Urinary bladder (tissue), 3 donors: ENCODE measurements at regions not wholly inside any gene's neighbourhood (a gene's known extent, or its start where the extent isn't known, plus 50 kb on each side); places are given as distances from the start of the nearest gene placed in this dataset.
"Not testable (repeated sequence)": the region's sequence is repeated elsewhere in the genome, so short reads cannot be mapped to it uniquely, and the experiment has no call there.

Experiments used
- DNase-seq: peaks from one replicate; pipeline ENCODE4 v3.0.0-alpha.2; 2015; ENCODE audit errors: extremely low spot score
- H3K27ac ChIP-seq: one replicate; pipeline ENCODE4 v1.5.1; 2013; ENCODE audit warnings: low read depth, mild to moderate bottlenecking, moderate library complexity
- H3K36me3 ChIP-seq: one replicate; pipeline ENCODE4 v1.6.1; 2013; ENCODE audit warnings: mild to moderate bottlenecking, moderate library complexity; ENCODE audit not compliant: insufficient read depth
- H3K4me1 ChIP-seq: one replicate; pipeline ENCODE4 v1.6.1; 2013; ENCODE audit warnings: mild to moderate bottlenecking, moderate library complexity; ENCODE audit not compliant: insufficient read depth
- H3K4me3 ChIP-seq: one replicate; pipeline ENCODE4 v1.5.1; 2013; ENCODE audit warnings: low read depth, low read length
- WGBS: extraction: QIAGEN DNeasy Blood & Tissue Kit; methylation state at CpG from one replicate; pipeline ENCODE4 v1.1.7; 2013; 5-methylcytosine and 5-hydroxymethylcytosine counted together
- donor health status: healthy with polysubstance abuse.
- donor health status: healthy.

GRCh38 chr5:91927439-91927838, 544.3 kb upstream of the ARRDC3 start:
- Histone ChIP-seq H3K4me3 (no peak overlapping the region), H3K4me1 (no peaks in the 10 kb centered on the region), H3K36me3 (no peaks in the 10 kb centered on the region), H3K27ac (no peak overlapping the region)
- 96% methylated on average over 2 of the region's 2 CpGs for WGBS
- DNase-seq: no peak

GRCh38 chr5:91925249-91925648, 542.1 kb upstream of the ARRDC3 start:
- DNase-seq: no peak
- WGBS: 51% methylated on average over 1 of the region's 1 CpG

GRCh38 chr5:91917037-91917814, 534.1 kb upstream of the ARRDC3 start:
- DNase-seq, H3K27ac ChIP-seq, H3K4me3 ChIP-seq, H3K4me1 ChIP-seq, H3K36me3 ChIP-seq: not testable (repeated sequence)
- 94% methylated on average over 51 of the region's 51 CpGs for WGBS

More at GRCh38 chr5:91925249-91925648, 542.1 kb upstream of the ARRDC3 start:
- Histone ChIP-seq H3K36me3 (no peaks in the 10 kb centered on the region), H3K27ac (no peak overlapping the region), H3K4me1 (no peaks in the 10 kb centered on the region), H3K4me3 (no peak overlapping the region)

GRCh38 chr5:91910655-91911054, 527.5 kb upstream of the ARRDC3 start:
- DNase-seq: no peak
- Histone ChIP-seq H3K4me3 (no peak overlapping the region), H3K27ac (no peak overlapping the region), H3K36me3 (no peaks in the 10 kb centered on the region), H3K4me1 (no peaks in the 10 kb centered on the region)
- 72% methylated on average over 4 of the region's 4 CpGs for WGBS

- DNase-seq: no peak
- 29% methylated on average over 2 of the region's 2 CpGs for WGBS
- Histone ChIP-seq H3K4me1 (no peaks in the 10 kb centered on the region), H3K27ac (no peak overlapping the region), H3K4me3 (no peak overlapping the region), H3K36me3 (no peaks in the 10 kb centered on the region)
These were observed 527.1 kb upstream of the ARRDC3 start for GRCh38 chr5:91910247-91910646.

GRCh38 chr5:91906494-91906893, 523.4 kb upstream of the ARRDC3 start:
- H3K4me3 ChIP-seq: no peak overlapping the region
- H3K4me1 ChIP-seq: no peaks in the 10 kb centered on the region
- 85% methylated on average over 1 of the region's 1 CpG for WGBS

GRCh38 chr5:91906027-91906426, 522.9 kb upstream of the ARRDC3 start:
- Histone ChIP-seq H3K27ac (no peak overlapping the region), H3K4me3 (no peak overlapping the region), H3K36me3 (no peaks in the 10 kb centered on the region), H3K4me1 (no peaks in the 10 kb centered on the region)
- no peak for DNase-seq

More at GRCh38 chr5:91906494-91906893, 523.4 kb upstream of the ARRDC3 start:
- Histone ChIP-seq H3K36me3 (no peaks in the 10 kb centered on the region), H3K27ac (no peak overlapping the region)
- no peak for DNase-seq

- H3K4me1 ChIP-seq: no peaks in the 10 kb centered on the region
These were observed 515.8 kb upstream of the ARRDC3 start for GRCh38 chr5:91898898-91899297.

GRCh38 chr5:91898019-91898418, 514.9 kb upstream of the ARRDC3 start:
- DNase-seq: no peak
- WGBS: 50% methylated on average over 6 of the region's 6 CpGs
- Histone ChIP-seq H3K36me3 (no peaks in the 10 kb centered on the region), H3K27ac (no peak overlapping the region), H3K4me3 (no peak overlapping the region), H3K4me1 (no peaks in the 10 kb centered on the region)

More at GRCh38 chr5:91898898-91899297, 515.8 kb upstream of the ARRDC3 start:
- WGBS: 39% methylated on average over 2 of the region's 2 CpGs
- no peak overlapping the region for H3K27ac ChIP-seq
- H3K36me3 ChIP-seq: no peaks in the 10 kb centered on the region
- DNase-seq: no peak
- H3K4me3 ChIP-seq: no peak overlapping the region

- no peaks in the 10 kb centered on the region for H3K36me3 ChIP-seq
- no peak for DNase-seq
- no peaks in the 10 kb centered on the region for H3K4me1 ChIP-seq
- H3K4me3 ChIP-seq: no peak overlapping the region
- no peak overlapping the region for H3K27ac ChIP-seq
- WGBS: 94% methylated on average over 1 of the region's 1 CpG
These were observed 505.7 kb upstream of the ARRDC3 start for GRCh38 chr5:91888810-91889209.

- no peaks in the 10 kb centered on the region for H3K36me3 ChIP-seq
- DNase-seq: no peak
- H3K4me3 ChIP-seq: no peak overlapping the region
- no peaks in the 10 kb centered on the region for H3K4me1 ChIP-seq
- WGBS: 70% methylated on average over 8 of the region's 8 CpGs
- H3K27ac ChIP-seq: no peak overlapping the region
These were observed 502.5 kb upstream of the ARRDC3 start for GRCh38 chr5:91885291-91886265.

GRCh38 chr5:91884036-91884435, 500.9 kb upstream of the ARRDC3 start:
- Histone ChIP-seq H3K36me3 (no peaks in the 10 kb centered on the region), H3K4me1 (no peaks in the 10 kb centered on the region), H3K4me3 (no peak overlapping the region), H3K27ac (no peak overlapping the region)
- 86% methylated on average over 1 of the region's 1 CpG for whole genome bisulfite sequencing
- no peak for DNase-seq

- H3K36me3 ChIP-seq: no peaks in the 10 kb centered on the region
- H3K27ac ChIP-seq: no peak overlapping the region
- no peak overlapping the region for H3K4me3 ChIP-seq
- H3K4me1 ChIP-seq: no peaks in the 10 kb centered on the region
- DNase-seq: no peak
- 54% methylated on average over 9 of the region's 9 CpGs for WGBS
These were observed 492.2 kb upstream of the ARRDC3 start for GRCh38 chr5:91875196-91875779.
